ENCODE measurements at regions not wholly inside any gene's neighbourhood (a gene's known extent, or its start where the extent isn't known, plus 50 kb on each side); places are given as distances from the start of the nearest gene placed in this dataset.

- TF ChIP-seq, protein P1, sequence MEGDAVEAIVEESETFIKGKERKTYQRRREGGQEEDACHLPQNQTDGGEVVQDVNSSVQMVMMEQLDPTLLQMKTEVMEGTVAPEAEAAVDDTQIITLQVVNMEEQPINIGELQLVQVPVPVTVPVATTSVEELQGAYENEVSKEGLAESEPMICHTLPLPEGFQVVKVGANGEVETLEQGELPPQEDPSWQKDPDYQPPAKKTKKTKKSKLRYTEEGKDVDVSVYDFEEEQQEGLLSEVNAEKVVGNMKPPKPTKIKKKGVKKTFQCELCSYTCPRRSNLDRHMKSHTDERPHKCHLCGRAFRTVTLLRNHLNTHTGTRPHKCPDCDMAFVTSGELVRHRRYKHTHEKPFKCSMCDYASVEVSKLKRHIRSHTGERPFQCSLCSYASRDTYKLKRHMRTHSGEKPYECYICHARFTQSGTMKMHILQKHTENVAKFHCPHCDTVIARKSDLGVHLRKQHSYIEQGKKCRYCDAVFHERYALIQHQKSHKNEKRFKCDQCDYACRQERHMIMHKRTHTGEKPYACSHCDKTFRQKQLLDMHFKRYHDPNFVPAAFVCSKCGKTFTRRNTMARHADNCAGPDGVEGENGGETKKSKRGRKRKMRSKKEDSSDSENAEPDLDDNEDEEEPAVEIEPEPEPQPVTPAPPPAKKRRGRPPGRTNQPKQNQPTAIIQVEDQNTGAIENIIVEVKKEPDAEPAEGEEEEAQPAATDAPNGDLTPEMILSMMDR (IDR thresholded peaks at IDR 0.05) = no peak
- no peak for TF ChIP-seq POLR2AphosphoS5 (IDR thresholded peaks at IDR 0.05)
- no peak for TF ChIP-seq POLR2A (IDR thresholded peaks at IDR 0.05)
- no peak for TF ChIP-seq EP300 (IDR thresholded peaks at IDR 0.05)
These were observed 53.5 kb upstream of the CDKN2AIPNL start for GRCh38 chr5:134464988-134465815.

All from gastroesophageal sphincter (tissue), 3 donors.